ENCODE measurements at regions not wholly inside any gene's neighbourhood (a gene's known extent, or its start where the extent isn't known, plus 50 kb on each side); places are given as distances from the start of the nearest gene placed in this dataset.

DNA sequence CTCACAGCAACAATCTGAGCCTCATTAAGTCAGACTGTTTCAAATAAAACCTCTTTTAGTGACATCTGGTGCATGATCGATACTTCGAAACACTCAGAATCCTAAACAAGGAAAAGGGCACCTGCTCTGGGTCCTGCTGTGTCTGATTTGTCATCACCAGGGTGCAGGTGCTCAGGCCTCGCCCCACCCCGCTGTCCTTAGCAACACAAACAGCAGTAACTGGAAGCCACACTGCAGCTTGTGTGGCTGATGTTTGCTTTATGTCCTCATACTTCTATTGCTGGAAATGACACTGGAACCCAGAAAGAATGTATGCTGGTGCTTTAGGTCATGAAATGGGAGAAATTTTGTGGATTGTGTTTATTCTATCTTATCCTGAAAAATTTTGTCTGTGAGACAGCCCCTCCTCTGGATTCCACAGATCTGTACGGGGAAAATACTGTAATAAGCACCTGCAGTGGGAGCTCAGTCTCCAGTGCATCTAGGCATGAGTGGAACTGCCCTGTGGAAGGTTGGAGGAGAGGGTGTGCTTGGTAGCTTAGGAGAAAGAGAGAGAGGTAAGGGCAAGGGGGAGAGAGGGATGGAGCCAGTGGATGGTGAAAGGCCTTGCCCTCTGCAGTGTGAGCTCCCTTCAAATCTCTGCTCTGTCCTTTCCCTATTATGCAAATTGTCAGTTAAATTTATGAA is 284.2 kb downstream of the SMARCA2 start:
- TF ChIP-seq, protein P1, sequence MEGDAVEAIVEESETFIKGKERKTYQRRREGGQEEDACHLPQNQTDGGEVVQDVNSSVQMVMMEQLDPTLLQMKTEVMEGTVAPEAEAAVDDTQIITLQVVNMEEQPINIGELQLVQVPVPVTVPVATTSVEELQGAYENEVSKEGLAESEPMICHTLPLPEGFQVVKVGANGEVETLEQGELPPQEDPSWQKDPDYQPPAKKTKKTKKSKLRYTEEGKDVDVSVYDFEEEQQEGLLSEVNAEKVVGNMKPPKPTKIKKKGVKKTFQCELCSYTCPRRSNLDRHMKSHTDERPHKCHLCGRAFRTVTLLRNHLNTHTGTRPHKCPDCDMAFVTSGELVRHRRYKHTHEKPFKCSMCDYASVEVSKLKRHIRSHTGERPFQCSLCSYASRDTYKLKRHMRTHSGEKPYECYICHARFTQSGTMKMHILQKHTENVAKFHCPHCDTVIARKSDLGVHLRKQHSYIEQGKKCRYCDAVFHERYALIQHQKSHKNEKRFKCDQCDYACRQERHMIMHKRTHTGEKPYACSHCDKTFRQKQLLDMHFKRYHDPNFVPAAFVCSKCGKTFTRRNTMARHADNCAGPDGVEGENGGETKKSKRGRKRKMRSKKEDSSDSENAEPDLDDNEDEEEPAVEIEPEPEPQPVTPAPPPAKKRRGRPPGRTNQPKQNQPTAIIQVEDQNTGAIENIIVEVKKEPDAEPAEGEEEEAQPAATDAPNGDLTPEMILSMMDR (IDR thresholded peaks at IDR 0.05; ENCODE audit: low read length, missing control alignments) = no peak
- H3K4me3 ChIP-seq (replicated peaks; ENCODE audit: low read depth, low read length) = no peak overlapping the region
- DNase-seq (ENCODE audit: low read depth) = no peak

DNA sequence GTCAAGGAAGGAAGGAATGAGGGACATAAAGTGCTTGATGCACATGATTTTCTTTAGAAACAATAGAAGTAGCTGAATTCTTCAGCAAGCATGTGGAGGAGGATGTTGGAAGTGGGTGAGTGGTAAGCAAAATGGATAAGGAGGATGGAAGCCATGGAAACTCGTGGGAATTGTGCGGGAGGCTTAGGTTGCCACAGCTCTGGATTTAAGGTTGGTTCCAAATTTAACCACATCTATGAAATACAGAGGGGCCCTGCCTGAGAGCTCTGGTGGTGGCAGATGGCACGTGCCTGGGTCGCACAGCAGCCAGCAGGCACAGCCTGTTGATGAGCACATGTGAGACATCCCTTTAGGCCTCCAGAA is 284.7 kb downstream of the SMARCA2 start:
- peak; percentile 22 for DNase-seq (ENCODE audit: low read depth)
- no peak overlapping the region for H3K4me3 ChIP-seq (replicated peaks; ENCODE audit: low read depth, low read length)
- TF ChIP-seq, protein P1 (IDR thresholded peaks at IDR 0.05; ENCODE audit: low read length, missing control alignments) = no peak

DNA sequence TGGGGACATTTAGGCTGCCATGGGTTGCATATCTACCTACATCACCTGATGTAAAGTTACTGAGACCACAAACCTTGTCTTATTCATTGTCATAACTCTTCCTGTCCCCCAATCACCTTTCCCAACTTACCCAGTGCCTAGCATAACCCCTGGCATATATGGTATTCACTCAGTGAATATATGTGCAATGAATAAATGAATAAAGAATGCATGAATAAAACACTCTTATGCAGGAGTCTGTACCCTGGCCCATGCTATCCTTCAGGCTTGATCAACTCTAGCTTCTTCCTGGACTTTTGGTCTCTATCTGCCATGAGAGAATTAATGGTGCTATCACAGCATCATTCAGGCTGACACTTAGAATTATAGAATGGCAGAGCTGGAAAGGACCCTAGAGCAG is 285.2 kb downstream of the SMARCA2 start:
- TF ChIP-seq, protein P1 (IDR thresholded peaks at IDR 0.05; ENCODE audit: low read length, missing control alignments) = no peak
- H3K4me3 ChIP-seq (replicated peaks; ENCODE audit: low read depth, low read length) = no peak overlapping the region

DNA sequence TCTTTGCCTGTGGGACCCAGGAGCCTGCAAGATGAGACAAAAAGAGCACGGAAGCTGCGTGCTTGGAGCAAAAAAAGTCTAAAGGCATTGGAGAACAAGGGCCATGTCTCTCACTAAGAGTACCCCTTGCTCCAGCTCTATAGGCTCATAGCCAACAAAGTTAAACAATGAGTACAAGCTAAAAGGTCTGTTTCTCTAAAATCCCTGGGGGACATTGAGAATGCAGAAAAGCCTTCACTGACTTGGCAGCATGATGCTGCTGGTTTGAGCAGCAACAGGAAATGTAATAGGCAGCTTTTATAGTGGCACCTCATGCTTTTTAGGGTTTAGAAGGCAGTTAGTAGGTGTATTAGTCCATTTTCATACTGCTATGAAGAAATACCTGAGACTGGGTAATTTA is 287.5 kb downstream of the SMARCA2 start:
- no peak overlapping the region for H3K4me3 ChIP-seq (replicated peaks; ENCODE audit: low read depth, low read length)
- peak; percentile 57 for DNase-seq (ENCODE audit: low read depth)
- TF ChIP-seq, protein P1 (IDR thresholded peaks at IDR 0.05; ENCODE audit: low read length, missing control alignments) = no peak

More for the DNA sequence above, 285.2 kb downstream of the SMARCA2 start:
- DNase-seq (ENCODE audit: low read depth) = no peak

DNA sequence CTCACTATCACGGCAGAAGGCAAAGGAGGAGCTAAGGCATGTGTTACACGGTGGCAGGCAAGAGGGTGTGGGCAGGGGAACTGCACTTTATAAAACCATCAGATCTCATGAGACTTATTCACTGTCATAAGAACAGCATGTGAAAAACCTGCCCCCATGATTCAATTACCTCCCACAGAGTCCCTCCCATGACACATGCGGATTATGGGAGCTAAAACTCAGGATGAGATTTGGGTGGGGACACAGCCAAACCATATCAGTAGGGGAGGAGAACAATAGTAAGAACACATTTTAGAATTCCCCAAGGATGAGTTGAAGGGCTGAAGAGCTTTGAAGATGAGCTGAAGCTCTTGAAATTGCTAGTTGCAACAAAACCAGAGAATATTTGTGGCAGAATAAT is 287.9 kb downstream of the SMARCA2 start:
- no peak for DNase-seq (ENCODE audit: low read depth)
- TF ChIP-seq, protein P1 (IDR thresholded peaks at IDR 0.05; ENCODE audit: low read length, missing control alignments) = no peak
- no peak overlapping the region for H3K4me3 ChIP-seq (replicated peaks; ENCODE audit: low read depth, low read length)

DNA sequence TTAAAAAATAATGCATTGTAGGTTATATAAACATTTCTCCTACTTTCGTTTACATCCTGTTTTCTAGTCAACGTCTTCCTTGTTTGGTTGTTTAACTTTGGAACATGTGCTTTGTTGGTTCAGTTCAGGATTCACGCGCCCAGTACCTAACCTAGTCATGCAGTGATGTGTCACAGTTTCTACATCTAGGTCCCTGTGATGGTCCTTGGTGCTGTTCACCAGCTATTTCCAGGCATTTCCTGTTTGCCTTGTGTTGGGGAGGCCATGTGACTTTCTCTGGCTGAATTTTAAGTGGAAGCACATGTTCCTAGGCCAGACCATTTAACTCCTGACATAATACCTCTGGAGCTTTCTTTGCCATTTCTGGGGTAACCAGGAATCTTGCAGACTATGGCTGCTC is 292.3 kb downstream of the SMARCA2 start:
- no peak overlapping the region for H3K4me3 ChIP-seq (replicated peaks; ENCODE audit: low read depth, low read length)
- TF ChIP-seq, protein P1 (IDR thresholded peaks at IDR 0.05; ENCODE audit: low read length, missing control alignments) = no peak
- peak; percentile 33 for DNase-seq (ENCODE audit: low read depth)

DNA sequence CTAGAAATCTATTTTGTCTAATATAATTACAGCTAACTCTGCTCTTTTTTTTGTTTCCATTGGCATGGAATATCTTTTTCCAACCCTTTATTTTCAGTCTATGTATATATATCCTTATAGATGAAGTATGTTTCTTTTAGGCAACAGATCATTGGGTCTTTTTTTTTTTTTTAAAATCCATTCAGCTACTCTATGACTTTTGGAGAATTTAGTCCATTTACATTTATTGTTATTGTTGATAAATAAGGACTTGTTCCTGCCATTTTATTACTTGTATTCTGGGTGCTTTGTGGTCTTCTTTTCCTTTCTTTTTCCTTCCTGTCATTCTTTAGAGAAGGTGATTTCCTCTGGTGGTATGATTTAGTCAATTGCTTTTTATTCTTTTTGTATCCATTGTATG is 296.8 kb downstream of the SMARCA2 start:
- DNase-seq (ENCODE audit: low read depth) = no peak
- TF ChIP-seq, protein P1 (IDR thresholded peaks at IDR 0.05; ENCODE audit: low read length, missing control alignments) = no peak
- H3K4me3 ChIP-seq (replicated peaks; ENCODE audit: low read depth, low read length) = no peak overlapping the region
